ENCODE measurements at regions not wholly inside any gene's neighbourhood (a gene's known extent, or its start where the extent isn't known, plus 50 kb on each side); places are given as distances from the start of the nearest gene placed in this dataset.

- intact Hi-C loops (cut with micrococcal nuclease): no loop called here
- no peak for FAIRE-seq
- TF ChIP-seq, protein P1, sequence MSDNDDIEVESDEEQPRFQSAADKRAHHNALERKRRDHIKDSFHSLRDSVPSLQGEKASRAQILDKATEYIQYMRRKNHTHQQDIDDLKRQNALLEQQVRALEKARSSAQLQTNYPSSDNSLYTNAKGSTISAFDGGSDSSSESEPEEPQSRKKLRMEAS (IDR thresholded peaks at IDR 0.05; ENCODE audit: insufficient read depth, insufficient read length): no peak
- TF ChIP-seq CTCF (IDR thresholded peaks at IDR 0.05; ENCODE audit: extremely low read depth in 1 of 2, insufficient read depth in 1 of 2, low read depth in 1 of 2, low read length in 2 of 2) (no peak), POLR2AphosphoS5 (IDR thresholded peaks at IDR 0.05; ENCODE audit: insufficient read depth, low read depth, low read length) (no peak), JUN (IDR thresholded peaks at IDR 0.05; ENCODE audit: borderline replicate concordance, insufficient read depth, insufficient read length, low read depth) (no peak), GATA2 (IDR thresholded peaks at IDR 0.05; ENCODE audit: insufficient read depth, insufficient read length, low read depth, low read length) (no peak), EZH2 (IDR thresholded peaks at IDR 0.05; ENCODE audit: borderline replicate concordance, low read depth, low read length, severe bottlenecking) (no peak), FOS (IDR thresholded peaks at IDR 0.05; ENCODE audit: borderline replicate concordance, insufficient read depth, low read length) (no peak), POLR2A (IDR thresholded peaks at IDR 0.05; ENCODE audit: low read depth, low read length) (no peak), MYC (IDR thresholded peaks at IDR 0.05; ENCODE audit: low read depth, low read length) (no peak)
Measured at GRCh38 chr1:221310180-221310579, 430.9 kb downstream of the HLX start.

More at GRCh38 chr1:221310180-221310579, 430.9 kb downstream of the HLX start:
- ChIA-PET CTCF (interaction anchor here (0.9 kb wide), 1 partner anchor 47 kb away, joined by 3 read pairs; no protein-coding TSS in a partner anchor), POLR2A (no interaction called here)
- DNase-seq (ENCODE audit: low read depth, low spot score): no peak
- no peaks in the 10 kb centered on the region for H4K20me1 ChIP-seq (replicated peaks; ENCODE audit: control insufficient read depth, extremely low read depth, insufficient read depth, low read length)
- peaks cover 0 to 3% of the 10 kb centered on the region in 2 experiments for H3K27me3 ChIP-seq (ENCODE audit: control insufficient read depth in 2 of 2, insufficient read depth in 2 of 2, low read length in 2 of 2)
- no peak overlapping the region for H3K4me2 ChIP-seq (ENCODE audit: insufficient read depth, low read length)
- H3K9me3 ChIP-seq (replicated peaks; ENCODE audit: control insufficient read depth, insufficient read depth, low read length): no peaks in the 10 kb centered on the region
- no peaks in the 10 kb centered on the region for H3K36me3 ChIP-seq (ENCODE audit: control insufficient read depth in 2 of 2, extremely low read depth in 1 of 2, insufficient read depth in 2 of 2, low read length in 2 of 2)
- no peaks in the 10 kb centered on the region for H3K79me2 ChIP-seq (ENCODE audit: control insufficient read depth, insufficient read depth, low read length)
- no peaks in the 10 kb centered on the region for H3K9me1 ChIP-seq (replicated peaks; ENCODE audit: control insufficient read depth, extremely low read depth, insufficient read depth, low read length)
- no TSS peak for BruUV-seq (replicated peaks)
- H3K9ac ChIP-seq (replicated peaks; ENCODE audit: extremely low read depth, insufficient read depth, low read length): no peak overlapping the region
- no peak overlapping the region for H2AFZ ChIP-seq (ENCODE audit: low read depth, low read length)
- H3K4me1 ChIP-seq (ENCODE audit: control insufficient read depth, extremely low read depth, insufficient read depth, low read length): no peaks in the 10 kb centered on the region
- H3K27ac ChIP-seq (ENCODE audit: insufficient read depth, low read depth, low read length): no peak overlapping the region
- dilution Hi-C loops (cut with MboI; ENCODE audit: extremely low pct_ligation_motif_present, low sequenced_read_pairs): no loop called here
- no peak overlapping the region for H3K4me3 ChIP-seq (replicated peaks in 1 of 3; ENCODE audit: insufficient read depth in 1 of 3, low read depth in 1 of 3, low read length in 3 of 3)
